Spleen (tissue), 11 donors: ENCODE measurements at regions not wholly inside any gene's neighbourhood (a gene's known extent, or its start where the extent isn't known, plus 50 kb on each side); places are given as distances from the start of the nearest gene placed in this dataset.

Experiments used
- DNase-seq: peaks from one replicate; pipeline ENCODE4 v3.0.0-alpha.2; 2020
- H3K27ac ChIP-seq, 8 donors: fragments of 200-600 bp; sonication (generic) in 7 of 8; 1 replicate in 4 of 8; 2 replicates in 4 of 8; pipeline versions ENCODE4 v1.5.0 to v1.8.0; 2016 to 2021; ENCODE audit warnings: inconsistent platforms in 4 of 8, mild to moderate bottlenecking in 4 of 8, moderate library complexity in 1 of 8
- H3K27me3 ChIP-seq, 7 donors: fragments of 200-600 bp; sonication (generic) in 6 of 7; replicated peaks in 1 of 7; 1 replicate in 4 of 7; 2 replicates in 3 of 7; pipeline versions ENCODE4 v1.5.0 to v1.8.0; 2016 to 2021; ENCODE audit warnings: inconsistent platforms in 3 of 7, mild to moderate bottlenecking in 1 of 7
- H3K36me3 ChIP-seq, 6 donors: fragments of 200-600 bp; sonication (generic) in 5 of 6; 1 replicate in 4 of 6; 2 replicates in 2 of 6; pipeline versions ENCODE4 v1.5.0 to v1.8.0; 2016 to 2021; ENCODE audit warnings: inconsistent platforms in 2 of 6
- H3K4me1 ChIP-seq, 6 donors: fragments of 200-600 bp; sonication (generic) in 5 of 6; 1 replicate in 3 of 6; 2 replicates in 3 of 6; pipeline versions ENCODE4 v1.5.0 to v1.8.0; 2016 to 2021; ENCODE audit warnings: inconsistent platforms in 3 of 6
- H3K4me3 ChIP-seq, 8 donors: fragments of 200-600 bp; sonication (generic) in 7 of 8; 1 replicate in 4 of 8; 2 replicates in 4 of 8; pipeline versions ENCODE4 v1.5.0 to v1.8.0; 2016 to 2021; ENCODE audit warnings: inconsistent platforms in 4 of 8, mild to moderate bottlenecking in 4 of 8, moderate library complexity in 2 of 8
- H3K9me3 ChIP-seq, 8 donors: fragments of 200-600 bp; sonication (generic) in 7 of 8; 1 replicate in 4 of 8; 2 replicates in 4 of 8; pipeline versions ENCODE4 v1.5.0 to v1.8.0; 2016 to 2021; ENCODE audit warnings: inconsistent platforms in 4 of 8
- CTCF ChIP-seq, 11 experiments: fragments of 200-600 bp in 7 of 11; fragments of 450-650 bp in 4 of 11; sonication (generic) in 4 of 11; IDR thresholded peaks in 8 of 11; conservative IDR thresholded peaks in 3 of 11; 1 replicate in 7 of 11; 2 replicates in 4 of 11; pipeline versions ENCODE4 v1.4.0 to v1.8.0; 2016 to 2021; ENCODE audit warnings: antibody characterized with exemption in 11 of 11, inconsistent platforms in 4 of 11, mild to moderate bottlenecking in 1 of 11
- POLR2A ChIP-seq, 3 donors: fragments of 450-650 bp; IDR thresholded peaks; one replicate each; pipeline ENCODE4 v1.5.1; 2017; ENCODE audit warnings: antibody characterized with exemption in 3 of 3, mild to moderate bottlenecking in 1 of 3
- POLR2AphosphoS5 ChIP-seq, 3 donors: sonication (generic); formaldehyde crosslinking; IDR thresholded peaks; one replicate each; pipeline ENCODE4 v1.5.1; 2017; ENCODE audit warnings: antibody characterized with exemption in 3 of 3
- WGBS, 5 donors: extraction: QIAGEN DNeasy Blood & Tissue Kit in 3 of 5; methylation state at CpG; one replicate each; pipeline versions ENCODE4 v1.1.5 to v1.1.7; 2013 to 2018; 5-methylcytosine and 5-hydroxymethylcytosine counted together
- intact Hi-C: fragments of 100-400 bp; cut with DNase I; formaldehyde crosslinking; loops from one replicate; pipeline ENCODE4 v1.15.0; 2023; ENCODE audit warnings: low total_unique reads
- donor health status: healthy with polysubstance abuse.
- donor health status: DM: no; HTN: no; CAD: no; lungs with moderate emphysema.
- donor health status: DM: no; HTN: no; CAD: no.
- donor health status: Bipolar disorder and iron deficiency.
- donor health status: healthy.
- donor health status: DM: no; HTN: no; CAD: no.
- donor health status: DM: yes; HTN: yes; CAD: no.

GRCh38 chr7:45484094-45484493, 90.1 kb upstream of the ADCY1 start:
- Histone ChIP-seq H3K27ac (no peak overlapping the region), H3K9me3 (no peaks in the 10 kb centered on the region), H3K27me3 (no peaks in the 10 kb centered on the region), H3K4me3 (no peak overlapping the region), H3K4me1 (no peaks in the 10 kb centered on the region), H3K36me3 (no peaks in the 10 kb centered on the region)
- no peak for DNase-seq
- WGBS, 5 donors = 20 to 32% (median 23%) methylated on average over 7 of the region's 7 CpGs
- no peak for TF ChIP-seq POLR2A (IDR thresholded peaks at IDR 0.05)
- no peak for TF ChIP-seq POLR2AphosphoS5 (IDR thresholded peaks at IDR 0.05)
- TF ChIP-seq CTCF (IDR thresholded peaks at IDR 0.05 in 8 of 11, conservative IDR thresholded peaks at IDR 0.05 in 3 of 11) = no peak
- intact Hi-C loops = no loop called here

GRCh38 chr7:45486575-45486974, 87.6 kb upstream of the ADCY1 start:
- intact Hi-C loops = no loop called here
- WGBS, 5 donors = 87 to 93% (median 90%) methylated on average over 2 of the region's 2 CpGs
- Histone ChIP-seq H3K4me3 (no peak overlapping the region), H3K9me3 (peaks cover 0 to 7% (median 2%) of the 10 kb centered on the region in 8 donors), H3K4me1 (no peaks in the 10 kb centered on the region), H3K27ac (no peak overlapping the region), H3K36me3 (no peaks in the 10 kb centered on the region), H3K27me3 (no peaks in the 10 kb centered on the region)
- DNase-seq = no peak
- TF ChIP-seq POLR2A (IDR thresholded peaks at IDR 0.05) (no peak), POLR2AphosphoS5 (IDR thresholded peaks at IDR 0.05) (no peak), CTCF (IDR thresholded peaks at IDR 0.05 in 8 of 11, conservative IDR thresholded peaks at IDR 0.05 in 3 of 11) (no peak)

DNA sequence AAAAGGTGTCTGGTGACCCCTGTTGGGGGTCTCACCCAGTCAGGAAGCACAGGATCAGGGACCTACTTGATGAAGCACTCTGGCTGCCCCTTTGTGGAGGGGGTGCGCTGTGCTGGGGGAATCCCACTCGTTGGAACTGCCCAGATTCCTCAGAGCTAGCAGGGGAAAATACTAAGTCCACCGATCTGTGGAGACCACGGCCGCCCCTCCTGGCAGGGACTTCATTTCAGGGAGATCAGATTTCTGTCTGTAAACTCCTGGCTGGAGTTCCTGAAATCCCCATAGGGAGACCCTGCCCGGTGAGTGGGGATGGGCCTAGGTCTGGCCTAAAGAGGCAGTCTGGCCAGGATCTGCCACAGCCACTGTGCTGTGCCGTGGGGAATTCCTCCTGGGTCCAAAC, 79.3 kb upstream of the ADCY1 start:
- intact Hi-C loops = no loop called here
- WGBS, 5 donors = 50 to 76% (median 64%) methylated on average over 7 of the region's 7 CpGs
- no peaks in the 10 kb centered on the region for H3K36me3 ChIP-seq
- TF ChIP-seq CTCF (IDR thresholded peaks at IDR 0.05 in 8 of 11, conservative IDR thresholded peaks at IDR 0.05 in 3 of 11) = no peak
- no peak for TF ChIP-seq POLR2AphosphoS5 (IDR thresholded peaks at IDR 0.05)
- TF ChIP-seq POLR2A (IDR thresholded peaks at IDR 0.05) = no peak
- no peak for DNase-seq
- H3K4me1 ChIP-seq = no peaks in the 10 kb centered on the region
- no peak overlapping the region for H3K27ac ChIP-seq
- peaks cover 0 to 13% (median 3%) of the 10 kb centered on the region in 8 donors for H3K9me3 ChIP-seq
- H3K4me3 ChIP-seq = no peak overlapping the region
- H3K27me3 ChIP-seq = peaks cover 0 to 25% (median 0%) of the 10 kb centered on the region in 7 donors

GRCh38 chr7:45495618-45496017, 78.5 kb upstream of the ADCY1 start:
- Histone ChIP-seq H3K9me3 (peaks cover 0 to 10% (median 2%) of the 10 kb centered on the region in 8 donors), H3K27ac (no peak overlapping the region), H3K27me3 (peaks cover 0 to 25% (median 0%) of the 10 kb centered on the region in 7 donors), H3K4me3 (no peak overlapping the region), H3K36me3 (no peaks in the 10 kb centered on the region), H3K4me1 (no peaks in the 10 kb centered on the region)
- TF ChIP-seq POLR2A (IDR thresholded peaks at IDR 0.05) (no peak), POLR2AphosphoS5 (IDR thresholded peaks at IDR 0.05) (no peak), CTCF (IDR thresholded peaks at IDR 0.05 in 8 of 11, conservative IDR thresholded peaks at IDR 0.05 in 3 of 11) (no peak)
- intact Hi-C loops = no loop called here
- 77 to 96% (median 85%) methylated on average over 3 of the region's 3 CpGs for WGBS, 5 donors
- no peak for DNase-seq
